Glutamatergic neuron (in vitro differentiated cells): ENCODE measurements at regions not wholly inside any gene's neighbourhood (a gene's known extent, or its start where the extent isn't known, plus 50 kb on each side); places are given as distances from the start of the nearest gene placed in this dataset.
A peak's percentile ranks its signal among the peaks of the same experiment; 100 is the strongest.

Experiments
- DNase-seq: peaks from one replicate; pipeline ENCODE4 v3.0.0; 2022
- H3K27ac Mint-ChIP-seq: one replicate; pipeline ENCODE4 v1.8.0; 2020; ENCODE audit warnings: mild to moderate bottlenecking, mixed read lengths, inconsistent platforms; ENCODE audit not compliant: unreplicated experiment
- H3K27me3 Mint-ChIP-seq: one replicate; pipeline ENCODE4 v1.8.0; 2020; ENCODE audit warnings: mild to moderate bottlenecking, moderate library complexity, mixed read lengths, inconsistent platforms; ENCODE audit not compliant: unreplicated experiment
- H3K36me3 Mint-ChIP-seq: one replicate; pipeline ENCODE4 v1.8.0; 2020; ENCODE audit warnings: mild to moderate bottlenecking, mixed read lengths, inconsistent platforms; ENCODE audit not compliant: unreplicated experiment
- H3K4me1 Mint-ChIP-seq: one replicate; pipeline ENCODE4 v1.8.0; 2020; ENCODE audit warnings: mild to moderate bottlenecking, low read depth, mixed read lengths, inconsistent platforms; ENCODE audit not compliant: unreplicated experiment
- H3K4me3 Mint-ChIP-seq: one replicate; pipeline ENCODE4 v1.8.0; 2020; ENCODE audit warnings: mild to moderate bottlenecking, mixed read lengths, inconsistent platforms; ENCODE audit not compliant: unreplicated experiment
- H3K9me3 Mint-ChIP-seq: one replicate; pipeline ENCODE4 v1.8.0; 2020; ENCODE audit warnings: mild to moderate bottlenecking, moderate library complexity, mixed read lengths, inconsistent platforms; ENCODE audit not compliant: unreplicated experiment
- TF ChIP-seq, protein P1 (sequence below): fragments of 200-600 bp; sonication (generic); IDR thresholded peaks from one replicate; pipeline ENCODE4 v1.5.0; 2021; ENCODE audit not compliant: partially characterized antibody, unreplicated experiment

DNA sequence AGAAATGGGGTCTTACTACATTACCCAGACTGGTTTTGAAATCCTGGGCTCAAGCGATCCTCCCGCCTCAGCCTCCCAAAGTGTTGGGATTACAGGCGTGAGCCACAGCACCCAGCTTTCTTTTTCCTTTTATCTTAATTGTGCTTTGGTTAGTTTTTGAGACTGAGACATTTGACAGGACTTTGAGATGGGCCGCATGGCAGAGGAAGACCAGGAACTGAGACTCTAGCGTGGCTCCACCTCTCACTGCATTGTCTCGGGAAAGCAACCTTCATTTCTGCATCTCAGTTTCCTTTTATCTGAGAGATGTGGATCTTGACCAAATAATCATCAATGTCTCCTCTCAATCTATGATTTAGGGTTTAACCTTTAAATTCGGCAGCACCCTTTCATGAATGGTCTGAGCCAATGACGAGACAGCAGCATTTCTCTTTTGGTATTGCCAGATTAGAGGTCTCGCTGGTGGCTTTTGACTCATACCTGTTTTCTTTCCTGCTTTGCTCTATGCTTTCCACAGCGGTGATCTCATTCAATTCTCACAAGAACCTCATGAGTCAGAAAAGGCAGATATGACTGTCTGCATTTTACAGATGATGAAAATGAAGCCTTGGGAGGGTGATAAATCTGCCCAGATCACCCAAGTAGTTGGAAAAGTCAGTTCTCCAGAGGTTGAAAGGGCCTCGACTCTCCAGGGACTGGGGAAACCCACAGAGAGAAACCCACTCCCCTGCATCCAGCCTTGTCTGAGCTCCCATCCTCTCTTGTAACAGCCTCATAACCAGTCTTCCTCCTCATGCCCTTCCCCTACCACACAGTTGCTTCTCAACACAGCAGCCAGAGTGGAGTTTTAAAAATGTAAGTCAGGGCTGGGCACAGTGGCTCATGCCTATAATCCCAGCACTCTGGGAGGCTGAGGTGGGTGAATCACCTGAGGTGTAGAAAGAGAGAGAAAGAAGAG lies 84.8 kb upstream of the FOXB1 start:
- DNase-seq = no peak
- TF ChIP-seq, protein P1, sequence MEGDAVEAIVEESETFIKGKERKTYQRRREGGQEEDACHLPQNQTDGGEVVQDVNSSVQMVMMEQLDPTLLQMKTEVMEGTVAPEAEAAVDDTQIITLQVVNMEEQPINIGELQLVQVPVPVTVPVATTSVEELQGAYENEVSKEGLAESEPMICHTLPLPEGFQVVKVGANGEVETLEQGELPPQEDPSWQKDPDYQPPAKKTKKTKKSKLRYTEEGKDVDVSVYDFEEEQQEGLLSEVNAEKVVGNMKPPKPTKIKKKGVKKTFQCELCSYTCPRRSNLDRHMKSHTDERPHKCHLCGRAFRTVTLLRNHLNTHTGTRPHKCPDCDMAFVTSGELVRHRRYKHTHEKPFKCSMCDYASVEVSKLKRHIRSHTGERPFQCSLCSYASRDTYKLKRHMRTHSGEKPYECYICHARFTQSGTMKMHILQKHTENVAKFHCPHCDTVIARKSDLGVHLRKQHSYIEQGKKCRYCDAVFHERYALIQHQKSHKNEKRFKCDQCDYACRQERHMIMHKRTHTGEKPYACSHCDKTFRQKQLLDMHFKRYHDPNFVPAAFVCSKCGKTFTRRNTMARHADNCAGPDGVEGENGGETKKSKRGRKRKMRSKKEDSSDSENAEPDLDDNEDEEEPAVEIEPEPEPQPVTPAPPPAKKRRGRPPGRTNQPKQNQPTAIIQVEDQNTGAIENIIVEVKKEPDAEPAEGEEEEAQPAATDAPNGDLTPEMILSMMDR = no peak
- Mint-ChIP-seq H3K27ac (no peak overlapping the region), H3K4me1 (no peaks in the 10 kb centered on the region), H3K36me3 (no peaks in the 10 kb centered on the region), H3K27me3 (peaks cover 4% of the 10 kb centered on the region), H3K9me3 (no peaks in the 10 kb centered on the region), H3K4me3 (no peak overlapping the region)

DNA sequence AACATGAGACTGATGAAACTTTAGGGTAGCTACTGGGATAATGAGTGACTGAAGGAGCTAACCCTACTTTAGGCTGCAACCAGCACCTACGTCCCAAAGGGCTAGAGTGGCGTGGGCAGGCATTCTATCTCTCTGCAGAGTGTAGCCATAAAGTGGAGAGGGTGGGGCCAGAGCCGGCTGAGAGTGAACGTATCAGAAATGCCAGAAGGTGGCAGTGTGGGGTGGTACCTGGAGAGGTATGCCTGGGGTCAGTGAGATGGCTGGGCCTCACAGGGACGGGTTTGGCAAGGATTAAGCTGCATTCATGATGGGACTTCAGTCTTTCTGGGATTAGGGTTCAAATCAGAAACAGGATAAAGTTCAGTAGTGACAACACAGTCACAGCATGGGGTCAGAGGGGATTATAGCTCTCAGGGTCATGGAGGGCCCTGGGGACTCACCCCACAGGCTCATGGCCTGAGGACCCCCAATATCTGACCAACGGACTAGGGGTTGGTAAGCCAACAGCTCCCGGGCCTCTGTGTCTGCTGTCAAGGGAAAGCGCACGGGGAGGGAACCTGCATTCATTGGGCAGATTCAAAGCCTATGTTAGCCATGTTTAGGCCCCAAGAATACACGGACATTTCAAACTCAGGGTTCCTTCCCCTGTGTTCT lies 86.5 kb upstream of the FOXB1 start:
- H3K4me1 Mint-ChIP-seq = no peaks in the 10 kb centered on the region
- peaks cover 4% of the 10 kb centered on the region for H3K27me3 Mint-ChIP-seq
- no peaks in the 10 kb centered on the region for H3K36me3 Mint-ChIP-seq
- H3K9me3 Mint-ChIP-seq = no peaks in the 10 kb centered on the region
- peak; percentile 72 for DNase-seq
- H3K4me3 Mint-ChIP-seq = no peak overlapping the region
- H3K27ac Mint-ChIP-seq = no peak overlapping the region
- TF ChIP-seq, protein P1 = peak; percentile 35

GRCh38 chr15:59906046-59906445 lies 98.1 kb upstream of the FOXB1 start:
- TF ChIP-seq, protein P1 = no peak
- Mint-ChIP-seq H3K9me3 (peaks cover 1% of the 10 kb centered on the region), H3K4me3 (no peak overlapping the region), H3K27me3 (peaks cover 2% of the 10 kb centered on the region), H3K4me1 (peaks cover 5% of the 10 kb centered on the region), H3K36me3 (no peaks in the 10 kb centered on the region), H3K27ac (no peak overlapping the region)
- no peak for DNase-seq

- TF ChIP-seq, protein P1 = no peak
- Mint-ChIP-seq H3K36me3 (no peaks in the 10 kb centered on the region), H3K9me3 (peaks cover 1% of the 10 kb centered on the region), H3K4me1 (peaks cover 5% of the 10 kb centered on the region), H3K27ac (no peak overlapping the region), H3K4me3 (no peak overlapping the region), H3K27me3 (peaks cover 2% of the 10 kb centered on the region)
- DNase-seq = no peak
Measured at GRCh38 chr15:59905176-59905575, 98.9 kb upstream of the FOXB1 start.
